HG02840 (cell line): ENCODE measurements at regions not wholly inside any gene's neighbourhood (a gene's known extent, or its start where the extent isn't known, plus 50 kb on each side); places are given as distances from the start of the nearest gene placed in this dataset.
"Not testable (repeated sequence)": the region's sequence is repeated elsewhere in the genome, so short reads cannot be mapped to it uniquely, and the experiment has no call there.

Source experiments
- ATAC-seq: cut with Tn5 transposase; IDR thresholded peaks from one replicate; pipeline ENCODE4 v1.9.1; 2021; ENCODE audit warnings: mild to moderate bottlenecking, moderate library complexity, moderate number of reproducible peaks; ENCODE audit not compliant: unreplicated experiment, low FRiP score

DNA sequence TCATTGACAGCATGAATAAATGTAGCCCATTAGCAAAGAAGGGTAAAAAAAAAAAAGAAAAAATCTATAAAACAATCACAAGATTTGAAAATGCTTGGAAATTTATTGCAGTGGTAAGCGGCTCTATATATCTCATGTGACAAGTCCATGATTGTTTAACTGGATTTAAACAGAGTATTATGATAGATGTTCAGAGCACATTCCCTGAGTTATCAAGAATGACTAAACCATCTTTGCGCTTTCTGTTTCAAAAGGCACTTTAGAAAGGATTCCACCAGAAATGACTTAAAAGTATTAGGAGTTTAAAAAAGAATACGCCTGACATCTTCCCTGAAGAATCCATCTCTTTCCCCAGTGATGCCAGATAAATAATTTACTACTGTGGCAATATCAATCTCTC, 409.5 kb upstream of the UBE2E3 start:
- ATAC-seq: no peak

DNA sequence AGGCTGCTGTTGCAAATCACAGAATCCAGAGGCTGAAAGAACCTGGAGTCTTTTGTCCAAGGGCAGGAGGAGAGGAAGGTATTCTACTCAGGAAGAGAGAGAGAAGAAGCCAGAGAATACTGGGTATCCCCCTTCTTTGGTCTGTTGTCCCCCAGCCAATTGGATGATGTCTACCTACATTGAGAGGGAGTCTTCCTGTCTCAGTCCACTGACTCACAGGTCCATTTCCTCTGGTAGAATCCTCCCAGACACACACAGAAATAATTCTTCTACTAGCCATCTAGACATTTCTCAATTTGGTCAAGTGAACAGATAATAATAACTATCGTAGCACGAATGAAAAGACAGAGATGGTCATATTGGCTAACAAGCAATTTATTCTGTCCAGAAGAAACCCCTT, 416.4 kb upstream of the UBE2E3 start:
- ATAC-seq: no peak

DNA sequence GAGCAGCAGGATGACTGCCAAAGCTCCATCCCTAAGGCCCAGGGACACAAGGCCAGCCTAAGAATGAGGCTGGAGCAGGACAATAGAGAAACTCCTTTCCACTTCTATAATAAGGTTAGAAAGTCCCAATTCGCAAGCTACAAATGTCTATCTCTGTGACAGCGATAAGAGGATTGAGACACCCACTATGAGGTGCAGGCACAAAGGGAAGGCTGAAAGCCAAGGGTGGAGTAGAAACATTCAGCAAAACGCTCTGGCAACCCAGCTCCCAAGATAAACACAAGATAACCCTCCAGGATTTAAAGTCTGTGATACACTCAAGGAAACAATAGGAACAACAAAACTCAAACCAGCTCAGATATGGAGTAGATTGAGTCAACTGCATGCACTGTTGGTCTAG, 418.0 kb upstream of the UBE2E3 start:
- no peak for ATAC-seq

DNA sequence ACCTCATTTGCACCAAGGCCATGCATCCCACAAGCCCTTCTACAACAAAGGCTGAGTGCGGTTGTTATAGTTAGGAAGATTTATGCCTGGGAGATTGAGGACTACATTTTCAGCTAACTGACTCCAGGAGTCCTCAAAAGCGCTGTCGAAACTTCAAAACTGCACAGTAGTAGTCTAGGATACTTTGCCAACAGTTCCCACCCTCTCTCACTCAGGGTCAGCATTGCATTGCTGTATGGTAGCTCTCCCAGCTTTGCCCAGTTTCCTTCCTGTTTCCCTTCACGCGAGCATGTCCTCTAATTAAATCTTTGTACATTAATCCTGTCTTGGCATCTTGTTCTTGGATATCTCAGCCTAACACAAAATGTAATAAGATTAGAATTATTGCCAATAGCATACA, 420.6 kb upstream of the UBE2E3 start:
- ATAC-seq: no peak

DNA sequence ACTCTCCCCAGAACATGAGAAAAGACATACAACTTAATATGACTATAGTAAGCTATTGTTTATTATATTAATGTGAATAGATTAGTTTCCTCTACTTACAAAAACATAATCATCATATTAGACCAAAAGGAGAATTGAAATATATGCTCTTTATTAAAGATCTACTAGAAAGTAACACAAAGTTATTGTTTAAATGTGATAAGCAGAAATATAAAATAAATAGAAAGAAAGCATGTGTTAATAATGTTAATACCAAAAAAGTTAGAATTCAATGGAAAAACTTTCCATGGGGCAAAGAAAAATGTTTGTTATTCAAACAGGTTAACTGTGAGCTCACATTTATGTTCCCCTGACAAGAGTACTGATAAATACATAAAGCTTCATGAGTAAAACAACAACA, 421.4 kb upstream of the UBE2E3 start:
- ATAC-seq: no peak

DNA sequence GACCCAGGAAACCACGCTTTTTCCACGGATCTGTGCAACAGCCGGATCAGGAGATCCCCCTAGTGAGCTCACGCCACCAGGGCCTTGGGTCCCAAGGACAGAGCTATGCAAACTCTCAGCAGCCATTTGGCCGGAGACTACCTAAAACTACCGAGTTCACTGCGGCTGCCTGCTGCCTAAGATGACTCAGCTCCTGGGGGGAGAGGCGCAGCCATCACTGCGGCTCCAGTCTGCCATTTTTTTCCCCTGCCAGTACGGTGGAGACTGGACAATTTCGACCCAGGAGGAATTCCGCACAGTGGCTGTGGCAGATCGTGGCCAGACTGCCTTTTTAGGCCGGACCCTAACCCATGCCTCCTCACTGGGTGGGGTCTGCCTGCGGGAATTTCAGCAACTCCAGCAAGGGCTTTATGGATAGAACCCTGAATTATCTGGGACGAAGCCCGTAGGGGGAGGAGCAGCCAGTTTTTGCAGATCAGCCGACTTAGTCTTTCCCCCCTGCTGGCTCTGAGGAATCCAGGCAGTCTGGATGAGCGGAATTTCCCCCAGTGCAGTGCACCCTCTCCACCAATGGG, 424.9 kb upstream of the UBE2E3 start:
- ATAC-seq: no peak

DNA sequence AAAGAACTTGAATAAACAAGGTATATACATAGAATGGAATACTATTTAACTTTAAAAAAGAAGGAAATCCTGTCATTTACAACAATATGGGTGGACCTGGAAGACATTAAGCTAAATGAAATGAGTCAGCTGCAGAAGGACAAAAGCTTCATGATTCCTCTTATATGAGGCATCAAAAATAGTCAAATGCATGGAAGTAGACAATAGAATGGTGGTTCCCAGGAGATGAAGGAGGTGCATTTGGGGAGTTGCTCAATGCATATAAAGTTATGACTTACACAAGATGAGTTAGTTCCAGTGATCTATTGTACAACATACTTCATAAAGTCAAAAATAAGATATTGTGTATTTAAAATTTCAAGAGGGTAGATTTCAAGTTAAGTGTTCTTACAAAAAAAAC, 426.1 kb upstream of the UBE2E3 start:
- no peak for ATAC-seq

DNA sequence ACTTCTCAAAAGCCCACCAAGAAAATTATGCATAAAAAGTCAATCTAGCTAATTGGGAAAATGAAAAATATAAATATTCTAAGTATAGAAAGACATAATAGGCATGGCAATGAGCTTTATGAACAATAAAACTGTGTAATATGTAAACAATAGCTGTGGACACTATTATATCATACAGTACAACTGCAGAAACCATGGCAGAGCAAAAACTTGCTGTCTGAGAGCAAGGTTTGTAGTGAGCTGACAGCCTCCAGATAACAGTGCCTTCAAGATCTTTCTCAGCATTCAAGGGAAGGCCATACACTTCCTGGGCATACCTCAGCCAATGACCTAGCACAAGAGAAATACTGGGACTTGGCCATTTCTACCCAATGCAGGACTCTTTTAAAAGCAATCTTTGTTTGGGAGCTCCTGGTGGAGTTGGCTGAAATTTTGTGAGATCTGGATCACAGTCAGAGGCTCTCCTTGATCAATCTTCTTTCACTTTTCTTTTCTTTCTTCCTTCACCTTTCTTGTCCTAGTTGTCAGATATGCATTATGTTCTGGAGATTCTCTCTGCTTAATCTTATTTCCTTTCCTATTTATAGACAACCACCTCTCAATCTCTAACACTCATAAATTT, 427.2 kb upstream of the UBE2E3 start:
- ATAC-seq: no peak

DNA sequence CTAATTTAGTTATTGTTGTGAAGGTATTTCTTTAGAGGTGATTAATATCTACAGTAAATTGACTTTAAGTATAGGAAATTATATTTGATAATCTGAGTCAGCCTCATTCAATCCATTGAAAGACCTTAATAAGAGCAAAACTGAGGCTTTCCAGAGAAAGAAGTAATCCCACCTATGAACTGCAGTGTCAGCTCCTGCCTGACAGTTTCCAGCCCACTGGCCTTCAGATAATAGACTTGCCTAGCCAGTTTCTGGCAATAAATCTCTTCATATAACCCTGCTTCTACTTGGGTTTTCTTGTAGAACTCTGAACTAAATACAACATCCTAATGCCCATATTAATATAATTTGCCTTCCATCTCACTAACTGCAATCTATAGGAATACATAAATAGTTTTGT, 437.9 kb upstream of the UBE2E3 start:
- ATAC-seq: no peak

DNA sequence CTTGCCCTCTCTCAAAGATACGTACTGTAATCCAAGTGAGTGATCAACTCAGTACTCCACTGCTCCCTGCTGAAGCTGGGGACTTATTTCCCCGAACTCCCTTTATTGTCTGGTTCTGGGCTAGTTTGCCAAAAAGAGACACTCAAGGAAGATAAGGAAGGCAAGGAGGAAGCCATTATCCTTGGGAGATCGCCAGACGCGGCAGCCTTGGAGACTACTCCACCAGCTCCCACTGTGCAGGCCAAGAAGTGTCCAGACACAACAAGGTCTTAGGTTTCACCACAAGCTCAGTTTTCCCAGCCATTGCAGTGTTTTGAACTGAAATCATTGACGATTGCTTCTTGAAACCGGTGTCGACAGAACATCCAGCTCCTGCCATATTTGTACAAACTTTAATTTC, 439.6 kb upstream of the UBE2E3 start:
- no peak for ATAC-seq

DNA sequence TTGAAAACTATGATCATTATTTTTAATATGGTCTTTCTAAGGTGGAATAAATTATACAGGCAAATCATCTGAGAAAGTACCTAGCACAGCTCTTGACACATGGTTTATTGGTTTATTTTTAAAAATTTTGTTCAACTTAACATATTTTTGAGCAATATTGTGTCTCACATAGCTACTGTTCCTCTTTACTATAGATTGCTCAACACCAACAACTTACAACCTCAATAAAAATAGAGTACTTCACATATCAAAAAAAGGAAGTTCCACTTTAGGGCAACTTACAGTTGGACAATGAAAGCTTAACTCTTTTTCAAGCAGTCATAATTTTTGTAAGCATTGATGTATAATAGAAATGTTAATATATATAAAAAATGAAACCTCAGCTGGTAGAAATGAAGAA, 440.9 kb upstream of the UBE2E3 start:
- no peak for ATAC-seq

DNA sequence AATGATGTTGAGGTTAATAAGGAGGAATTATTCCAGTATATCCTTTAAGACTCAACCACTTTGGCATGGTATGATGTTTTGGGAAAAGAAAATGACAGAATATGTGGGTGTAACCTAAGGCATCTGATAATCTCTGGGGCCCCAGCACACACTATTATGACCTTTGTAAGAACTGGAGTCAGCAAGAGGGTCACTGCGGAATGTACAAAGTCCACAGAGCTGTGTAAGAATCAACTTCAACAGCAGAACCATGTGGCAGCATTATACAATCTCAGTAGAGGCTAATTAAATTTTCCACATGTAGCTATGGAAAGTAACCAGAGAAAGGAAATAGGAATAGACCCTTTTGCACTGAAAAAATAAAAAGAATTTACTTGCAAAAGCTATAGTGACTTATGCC, 445.1 kb upstream of the UBE2E3 start:
- ATAC-seq: no peak

DNA sequence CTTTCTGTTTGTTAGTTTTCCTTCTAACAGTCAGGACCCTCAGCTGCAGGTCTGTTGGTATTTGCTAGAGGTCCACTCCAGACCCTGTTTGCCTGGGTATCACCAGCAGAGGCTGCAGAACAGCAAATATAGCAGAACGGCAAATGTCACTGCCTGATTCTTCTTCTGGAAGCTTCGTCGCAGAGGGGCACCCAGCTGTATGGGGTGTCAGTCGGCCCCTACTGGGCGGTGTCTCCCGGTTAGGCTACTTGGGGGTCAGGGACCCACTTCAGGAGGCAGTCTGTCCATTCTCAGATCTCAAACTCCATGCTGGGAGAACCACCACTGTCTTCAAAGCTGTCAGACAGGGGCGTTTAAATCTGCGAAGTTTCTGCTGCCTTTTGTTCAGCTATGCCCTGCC, 448.6 kb upstream of the UBE2E3 start:
- not testable (repeated sequence) for ATAC-seq

DNA sequence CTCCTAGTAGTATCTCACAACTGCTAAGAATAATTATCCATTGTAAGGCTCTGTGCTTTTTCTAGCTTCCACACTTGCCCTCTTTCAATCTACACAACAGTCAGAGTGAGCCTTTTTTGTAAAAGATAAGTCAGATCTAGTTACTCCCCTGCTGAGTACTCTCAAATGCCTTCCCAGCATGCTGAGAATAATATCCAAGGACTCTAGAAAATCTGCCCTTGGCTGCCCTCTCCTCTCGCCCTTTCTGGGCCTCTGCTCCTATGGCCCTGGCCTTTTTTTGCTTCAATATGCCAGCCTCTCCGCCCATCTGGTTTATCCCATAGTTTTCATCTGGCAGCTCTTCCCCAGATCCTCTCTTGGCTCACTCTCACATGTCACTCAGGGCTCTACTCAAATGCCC, 455.9 kb upstream of the UBE2E3 start:
- no peak for ATAC-seq

DNA sequence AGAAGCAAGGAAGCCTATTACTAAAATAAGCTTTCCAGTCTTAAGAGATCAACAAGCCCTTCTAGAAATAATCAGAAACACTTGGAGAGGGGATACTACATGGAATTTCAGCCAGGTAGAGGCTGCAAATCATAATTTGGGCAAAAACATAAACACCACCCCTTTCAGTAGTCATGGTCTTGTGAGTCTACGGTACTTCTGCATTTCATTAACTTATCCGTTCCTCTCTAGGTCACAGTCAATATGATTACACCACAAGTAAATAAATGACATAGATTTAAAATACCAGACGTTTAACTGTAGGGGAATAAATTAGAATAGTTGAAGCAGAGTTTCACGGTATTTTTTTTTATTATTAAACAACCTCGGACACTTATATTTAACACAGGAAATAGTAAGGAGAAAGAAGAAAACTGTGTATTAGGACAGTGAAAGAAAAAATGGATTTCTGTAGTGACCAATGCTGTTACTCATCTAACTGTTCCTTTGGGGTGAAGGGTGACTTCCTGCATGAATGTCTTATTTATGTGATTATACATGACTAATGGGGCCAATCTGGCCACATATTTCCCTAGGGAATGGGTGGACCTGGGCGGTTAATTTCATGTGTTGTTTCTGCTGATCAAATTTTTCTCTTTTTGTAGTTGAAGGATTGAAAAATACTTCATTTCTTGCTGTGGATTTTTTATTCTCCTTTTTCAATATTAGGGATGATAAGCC, 456.6 kb upstream of the UBE2E3 start:
- no peak for ATAC-seq

DNA sequence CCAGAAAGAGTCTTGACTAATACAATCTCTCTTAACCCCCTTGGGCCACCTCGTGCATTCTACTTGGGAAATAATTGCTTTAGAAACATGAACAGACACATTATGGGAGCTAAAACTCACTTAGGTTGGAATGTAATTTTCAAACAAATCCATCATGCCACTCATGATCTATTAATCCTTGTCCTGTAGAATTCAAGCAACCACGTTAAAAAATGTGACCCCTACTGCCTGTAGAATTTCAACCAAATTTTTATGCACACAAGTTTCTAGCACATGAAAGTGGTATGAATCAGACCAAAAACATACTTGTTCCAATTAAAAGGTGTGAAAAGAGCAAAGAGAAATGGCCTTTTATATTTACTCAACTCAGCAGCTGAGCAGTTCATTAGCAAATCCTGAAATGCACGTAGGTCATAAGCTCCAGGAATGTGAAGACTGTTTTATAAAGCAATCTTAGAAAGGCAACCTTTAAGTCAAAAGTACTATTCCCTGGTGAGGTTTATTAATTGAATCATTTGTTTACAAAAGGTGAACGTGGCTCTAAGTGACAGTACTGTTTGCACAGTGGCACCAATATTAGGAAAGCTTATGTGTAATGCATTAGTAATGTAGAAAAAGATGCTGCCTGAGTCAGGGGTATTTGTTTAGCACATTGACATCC, 459.4 kb upstream of the UBE2E3 start:
- ATAC-seq: no peak

DNA sequence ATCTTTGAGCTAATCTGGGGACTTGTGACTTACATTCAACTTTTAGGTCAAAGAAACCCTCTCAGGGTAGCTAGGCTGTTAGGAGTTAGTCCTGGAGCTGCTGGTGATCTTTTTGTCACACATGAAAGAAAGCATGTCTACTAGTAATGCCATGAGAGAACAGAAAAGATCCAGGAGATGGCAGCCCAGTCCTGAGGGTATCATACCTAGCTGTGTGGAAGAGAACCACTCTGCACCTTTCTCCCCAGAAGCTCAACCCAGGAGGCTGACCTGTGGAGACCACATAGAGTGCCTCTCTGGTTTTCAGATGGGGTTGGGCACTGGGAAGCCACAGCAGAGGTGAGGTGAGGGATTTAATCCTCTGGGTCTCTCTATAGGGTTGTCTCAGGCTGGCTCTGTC, 460.2 kb upstream of the UBE2E3 start:
- ATAC-seq: no peak

DNA sequence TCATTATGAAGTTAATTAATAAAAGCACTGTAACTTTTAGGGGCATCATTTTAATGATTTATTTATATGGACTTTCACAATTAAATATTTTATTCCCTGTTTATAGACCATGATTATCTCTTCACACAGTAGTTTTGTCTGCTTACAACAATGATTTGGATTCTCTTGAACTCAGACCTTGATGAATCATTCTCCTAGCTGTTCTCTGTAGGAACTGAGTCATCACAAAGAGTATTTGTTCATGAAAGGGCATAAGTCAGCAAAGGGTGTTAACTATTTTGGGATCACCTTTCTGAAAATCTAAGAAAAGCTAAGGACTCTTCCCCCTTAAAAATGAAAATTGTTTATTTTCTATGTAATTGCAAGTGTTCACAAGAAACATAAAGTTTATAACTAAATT, 461.1 kb upstream of the UBE2E3 start:
- no peak for ATAC-seq

DNA sequence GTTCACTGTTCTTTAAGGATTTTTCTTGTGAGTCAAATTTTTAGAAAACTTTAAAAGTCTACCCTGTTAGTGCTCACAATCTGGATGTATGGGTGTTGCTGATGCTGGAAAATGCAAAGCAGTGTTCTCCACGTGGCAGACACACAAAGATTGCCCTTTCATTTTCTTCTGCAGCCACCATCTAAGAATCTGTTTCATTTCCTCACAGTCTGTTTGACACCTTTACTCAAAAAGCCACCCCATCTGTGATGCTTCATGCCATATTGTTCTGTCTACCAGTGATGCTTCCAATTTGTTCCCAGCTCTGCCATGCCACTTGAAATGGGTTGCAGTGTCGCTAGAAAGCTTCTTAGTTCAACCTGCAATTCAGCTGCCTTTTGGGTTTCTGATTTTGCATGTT, 464.2 kb upstream of the UBE2E3 start:
- ATAC-seq: no peak

DNA sequence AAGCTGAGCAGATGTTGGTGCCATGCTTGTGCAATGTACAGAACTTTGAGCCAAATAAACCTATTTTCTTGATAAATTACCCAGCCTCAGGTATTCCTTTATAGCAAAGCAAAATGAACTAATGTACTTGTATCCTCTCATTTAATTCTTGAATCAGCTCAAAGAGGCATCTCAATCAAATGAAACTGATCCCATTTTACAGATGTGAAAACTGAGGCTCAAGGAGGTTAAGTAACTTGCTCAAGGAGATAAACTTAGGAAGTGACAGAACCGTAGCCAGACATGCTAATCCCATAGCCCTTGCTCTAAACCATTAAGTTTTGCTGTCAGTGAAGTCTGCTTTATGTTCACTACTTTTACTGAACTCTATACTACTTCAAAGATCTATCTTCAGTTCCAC, 467.0 kb upstream of the UBE2E3 start:
- no peak for ATAC-seq

DNA sequence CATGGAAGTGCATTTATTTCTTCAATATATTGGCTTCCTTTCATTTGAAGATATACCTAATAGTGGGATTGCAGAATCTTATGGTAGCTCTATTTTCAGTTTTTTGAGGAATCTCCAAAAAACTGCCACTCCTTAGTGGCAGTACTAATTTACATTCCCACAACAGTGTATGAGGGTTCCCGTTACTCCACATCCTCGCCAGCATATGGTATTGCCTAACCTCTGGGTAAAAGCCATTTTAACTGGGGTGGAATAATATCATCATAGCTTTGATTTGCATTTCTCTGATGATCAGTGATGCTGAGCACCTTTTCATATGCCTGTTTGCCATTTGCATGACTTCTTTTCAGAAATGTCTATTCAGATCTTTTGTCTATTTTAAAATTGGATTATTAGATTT, 471.9 kb upstream of the UBE2E3 start:
- no peak for ATAC-seq

DNA sequence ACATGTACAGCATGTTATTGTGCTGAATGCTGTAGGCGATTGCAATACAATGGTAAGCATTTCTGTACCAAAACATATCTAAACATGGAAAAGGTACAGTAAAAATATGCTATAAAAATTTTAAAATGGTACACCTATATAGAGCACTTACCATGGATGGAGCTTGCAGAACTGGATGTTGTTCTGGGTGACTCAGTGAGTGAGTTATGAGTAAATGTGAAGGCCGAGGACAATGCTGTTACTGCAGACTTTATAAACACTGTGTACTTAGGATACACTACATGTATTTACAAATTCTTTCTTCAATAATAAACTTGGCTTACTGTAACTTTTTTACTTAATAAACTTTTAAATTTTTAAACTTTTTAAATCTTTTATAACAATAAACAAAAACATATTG, 473.4 kb upstream of the UBE2E3 start:
- ATAC-seq: no peak
